ENCODE measurements at regions not wholly inside any gene's neighbourhood (a gene's known extent, or its start where the extent isn't known, plus 50 kb on each side); places are given as distances from the start of the nearest gene placed in this dataset.

DNA sequence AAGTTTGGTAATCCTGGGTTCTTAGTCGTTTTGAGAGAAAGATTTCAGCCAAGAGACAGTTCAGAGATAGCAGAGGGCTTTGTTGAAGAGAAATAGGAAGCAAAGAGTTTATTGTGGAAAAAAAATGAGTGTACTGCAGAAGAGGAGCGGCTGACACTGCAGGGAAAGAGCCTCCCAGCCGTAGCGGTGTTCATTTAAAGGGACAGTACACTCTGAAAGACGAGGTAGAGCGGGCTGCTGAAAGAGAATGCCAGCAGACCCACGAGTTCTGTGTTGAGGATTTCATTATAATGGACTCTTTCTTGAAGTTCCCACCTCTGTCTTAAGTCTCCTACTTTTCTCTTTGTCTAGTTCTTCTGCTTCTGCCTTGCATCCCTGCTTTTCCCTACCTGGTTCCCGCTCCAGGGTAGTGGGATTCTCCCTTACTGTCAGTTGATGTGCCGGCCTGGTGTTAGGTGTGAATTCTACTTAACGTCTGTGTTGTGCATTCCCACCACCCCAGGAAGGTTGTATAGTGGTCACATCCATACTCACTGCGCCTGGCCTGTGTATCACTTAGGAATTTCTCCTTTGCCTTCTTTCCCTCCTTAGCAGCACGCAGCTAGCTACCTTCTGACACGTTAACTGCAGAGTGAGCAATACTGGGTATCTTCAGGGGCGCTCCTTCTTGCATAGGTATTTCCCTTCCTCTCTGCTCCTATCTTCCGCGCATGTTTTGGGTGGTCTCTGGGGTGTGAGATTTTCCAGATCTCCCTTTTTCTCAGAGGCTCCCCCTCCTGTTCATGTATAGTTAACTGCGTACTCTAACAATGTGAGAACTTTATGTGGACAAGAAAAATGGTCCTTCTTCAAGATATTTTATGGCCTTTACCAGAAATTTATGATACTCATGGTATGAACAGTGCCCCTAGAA is 164.5 kb downstream of the PTH2R start:
- H3K27me3 ChIP-seq (replicated peaks; ENCODE audit: control insufficient read depth, insufficient read depth, low read length): no peaks in the 10 kb centered on the region; the same call in 1 of the 2 replicates
- DNase-seq (ENCODE audit: extremely low read depth, insufficient read length): no peak
- no peak overlapping the region for H3K4me3 ChIP-seq (replicated peaks; ENCODE audit: low read depth, low read length)
- peak; percentile 13 for TF ChIP-seq CTCF (IDR thresholded peaks at IDR 0.05; ENCODE audit: insufficient read depth, low read length, poor library complexity, severe bottlenecking)
- no peaks in the 10 kb centered on the region for H3K36me3 ChIP-seq (ENCODE audit: control insufficient read depth, insufficient read depth, low read length)

GRCh38 chr2:208571764-208572131 is 165.2 kb downstream of the PTH2R start:
- TF ChIP-seq CTCF (IDR thresholded peaks at IDR 0.05; ENCODE audit: insufficient read depth, low read length, poor library complexity, severe bottlenecking): peak; percentile 0
- Histone ChIP-seq H3K4me3 (replicated peaks; ENCODE audit: low read depth, low read length) (no peak overlapping the region), H3K36me3 (ENCODE audit: control insufficient read depth, insufficient read depth, low read length) (no peaks in the 10 kb centered on the region), H3K27me3 (replicated peaks; ENCODE audit: control insufficient read depth, insufficient read depth, low read length) (no peaks in the 10 kb centered on the region; the same call in 1 of the 2 replicates)
- DNase-seq (ENCODE audit: extremely low read depth, insufficient read length): no peak

- DNase-seq (ENCODE audit: extremely low read depth, insufficient read length): no peak
- Histone ChIP-seq H3K27me3 (replicated peaks; ENCODE audit: control insufficient read depth, insufficient read depth, low read length) (no peaks in the 10 kb centered on the region; the same call in 1 of the 2 replicates), H3K4me3 (replicated peaks; ENCODE audit: low read depth, low read length) (no peak overlapping the region), H3K36me3 (ENCODE audit: control insufficient read depth, insufficient read depth, low read length) (no peaks in the 10 kb centered on the region)
- no peak for TF ChIP-seq CTCF (IDR thresholded peaks at IDR 0.05; ENCODE audit: insufficient read depth, low read length, poor library complexity, severe bottlenecking)
Measured at GRCh38 chr2:208573569-208573968, 167.0 kb downstream of the PTH2R start.

DNA sequence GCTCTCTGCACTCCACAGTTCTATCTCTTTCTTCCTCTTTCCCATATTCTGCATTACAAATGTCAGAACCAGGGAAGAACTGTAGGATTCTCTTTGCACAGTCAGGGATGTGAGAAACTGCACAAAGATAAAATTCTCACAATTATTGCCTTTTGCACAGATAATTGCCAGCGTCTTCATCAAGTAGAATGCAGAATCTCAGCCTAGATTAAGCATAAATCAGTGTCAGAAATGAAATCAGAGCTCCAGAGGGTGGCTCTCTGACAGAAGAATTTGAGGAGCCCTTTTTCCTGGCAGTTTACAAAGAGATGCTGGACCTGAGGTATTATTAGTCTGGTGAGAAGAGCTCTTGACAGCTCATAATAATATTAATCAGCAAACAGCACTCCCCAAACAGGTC is 173.1 kb downstream of the PTH2R start:
- no peak for TF ChIP-seq CTCF (IDR thresholded peaks at IDR 0.05; ENCODE audit: insufficient read depth, low read length, poor library complexity, severe bottlenecking)
- DNase-seq (ENCODE audit: extremely low read depth, insufficient read length): no peak
- Histone ChIP-seq H3K27me3 (replicated peaks; ENCODE audit: control insufficient read depth, insufficient read depth, low read length) (no peaks in the 10 kb centered on the region), H3K36me3 (ENCODE audit: control insufficient read depth, insufficient read depth, low read length) (no peaks in the 10 kb centered on the region), H3K4me3 (replicated peaks; ENCODE audit: low read depth, low read length) (no peak overlapping the region)

- DNase-seq (ENCODE audit: extremely low read depth, insufficient read length): no peak
- H3K36me3 ChIP-seq (ENCODE audit: control insufficient read depth, insufficient read depth, low read length): no peaks in the 10 kb centered on the region
- no peak for TF ChIP-seq CTCF (IDR thresholded peaks at IDR 0.05; ENCODE audit: insufficient read depth, low read length, poor library complexity, severe bottlenecking)
Measured at GRCh38 chr2:208584378-208584985, 177.9 kb downstream of the PTH2R start.

More at GRCh38 chr2:208584378-208584985, 177.9 kb downstream of the PTH2R start:
- H3K27me3 ChIP-seq (replicated peaks; ENCODE audit: control insufficient read depth, insufficient read depth, low read length): no peaks in the 10 kb centered on the region
- no peak overlapping the region for H3K4me3 ChIP-seq (replicated peaks; ENCODE audit: low read depth, low read length)
